ENCODE measurements at regions not wholly inside any gene's neighbourhood (a gene's known extent, or its start where the extent isn't known, plus 50 kb on each side); places are given as distances from the start of the nearest gene placed in this dataset.

- no peak overlapping the region for H2BK5ac ChIP-seq (ENCODE audit: low read depth, low read length)
- H3K23me2 ChIP-seq (ENCODE audit: low read depth, low read length) = no peaks in the 10 kb centered on the region; the same call in 1 of the 2 replicates
- H3K56ac ChIP-seq (replicated peaks; ENCODE audit: insufficient read length, low read depth, low read length) = no peak overlapping the region
- no peaks in the 10 kb centered on the region for H3K79me1 ChIP-seq (ENCODE audit: low read depth, low read length)
- DNase-seq (ENCODE audit: low read depth in 1 of 2, low spot score in 2 of 2) = no peak
- no peak overlapping the region for H2BK12ac ChIP-seq (ENCODE audit: low read depth, low read length)
- no peak overlapping the region for H3K14ac ChIP-seq (ENCODE audit: insufficient read length)
- H2BK20ac ChIP-seq (ENCODE audit: low read length) = no peak overlapping the region
- ChIA-PET CTCF (ENCODE audit: partially characterized antibody) (interaction anchor here (1.1 kb wide), 1 partner anchor 52 kb away, joined by 4 read pairs; no protein-coding TSS in a partner anchor), POLR2A (ENCODE audit: partially characterized antibody) (no interaction called here)
- FAIRE-seq = no peak
- no peaks in the 10 kb centered on the region for H3K9me3 ChIP-seq (ENCODE audit: insufficient read depth in 2 of 2, low read depth in 1 of 2, low read length in 1 of 2)
- no peak overlapping the region for H3K4me2 ChIP-seq (ENCODE audit: insufficient read depth in 1 of 2, low read depth in 2 of 2, low read length in 2 of 2)
- H2AFZ ChIP-seq (ENCODE audit: low read length) = no peak overlapping the region
- H3K27ac ChIP-seq (ENCODE audit: low read depth, low read length) = no peak overlapping the region
- TF ChIP-seq, protein P1, sequence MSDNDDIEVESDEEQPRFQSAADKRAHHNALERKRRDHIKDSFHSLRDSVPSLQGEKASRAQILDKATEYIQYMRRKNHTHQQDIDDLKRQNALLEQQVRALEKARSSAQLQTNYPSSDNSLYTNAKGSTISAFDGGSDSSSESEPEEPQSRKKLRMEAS (IDR thresholded peaks at IDR 0.05) = no peak
- TF ChIP-seq POU5F1 (IDR thresholded peaks at IDR 0.05; ENCODE audit: low read depth, low read length) (no peak), KDM1A (IDR thresholded peaks at IDR 0.05; ENCODE audit: borderline replicate concordance, low read length) (no peak)
- no peaks in the 10 kb centered on the region for H3K27me3 ChIP-seq (replicated peaks in 1 of 4; ENCODE audit: control insufficient read depth in 3 of 4, extremely low read depth in 1 of 4, insufficient read depth in 3 of 4, low read length in 3 of 4)
- no peak overlapping the region for H4K5ac ChIP-seq (ENCODE audit: insufficient read length, low read depth, low read length)
- H2BK15ac ChIP-seq (ENCODE audit: low read length) = no peak overlapping the region
- no peak overlapping the region for H3K4me3 ChIP-seq (ENCODE audit: extremely low read depth in 1 of 4, insufficient read depth in 2 of 4, low read depth in 3 of 4, low read length in 4 of 4)
- H4K20me1 ChIP-seq (replicated peaks in 1 of 2; ENCODE audit: control insufficient read depth in 1 of 2, insufficient read depth in 2 of 2, low read length in 2 of 2) = no peaks in the 10 kb centered on the region
- no peak overlapping the region for H4K8ac ChIP-seq (ENCODE audit: extremely low read depth, insufficient read depth, low read length)
- no peak overlapping the region for H3K4ac ChIP-seq (replicated peaks; ENCODE audit: insufficient read length, low read depth, low read length)
- H3K79me2 ChIP-seq (ENCODE audit: control insufficient read depth in 1 of 2, insufficient read depth in 2 of 2, low read length in 2 of 2) = no peaks in the 10 kb centered on the region
- no peak overlapping the region for H3K18ac ChIP-seq (ENCODE audit: extremely low read depth, low read length)
- H3K4me1 ChIP-seq (replicated peaks in 1 of 4; ENCODE audit: control insufficient read depth in 3 of 4, insufficient read depth in 4 of 4, low read length in 3 of 4) = peaks cover 0 to 8% (median 1%) of the 10 kb centered on the region in 4 experiments; a peak in 3 of 7 replicates
- 88% methylated on average over 1 of the region's 1 CpG; no CpG with 5 or more reads in 1 of the 2 experiments for WGBS, 2 experiments (ENCODE audit: extremely low coverage in 1 of 2, insufficient coverage in 1 of 2, insufficient read length in 1 of 2, insufficient replicate concordance in 2 of 2, low coverage in 1 of 2, low lambda C conversion rate in 2 of 2, missing lambda C conversion rate in 1 of 2)
- H2BK120ac ChIP-seq (replicated peaks; ENCODE audit: low read depth, low read length) = no peak overlapping the region
- H2AK5ac ChIP-seq (ENCODE audit: low read depth, low read length) = no peak overlapping the region
- no peak overlapping the region for H4K91ac ChIP-seq (replicated peaks; ENCODE audit: insufficient read length, low read length)
- H3K36me3 ChIP-seq (ENCODE audit: control insufficient read depth in 2 of 4, insufficient read depth in 4 of 4, low read length in 3 of 4) = no peaks in the 10 kb centered on the region
- no peak overlapping the region for H3K23ac ChIP-seq (ENCODE audit: insufficient read length)
- no peak overlapping the region for H3K9ac ChIP-seq (replicated peaks in 1 of 4; ENCODE audit: extremely low read depth in 1 of 4, low read depth in 3 of 4, low read length in 3 of 4)
Observed at GRCh38 chr6:47157063-47157462, 114.9 kb upstream of the ADGRF1 start.
